GM10248 (cell line): ENCODE measurements at regions not wholly inside any gene's neighbourhood (a gene's known extent, or its start where the extent isn't known, plus 50 kb on each side); places are given as distances from the start of the nearest gene placed in this dataset.
A peak's percentile ranks its signal among the peaks of the same experiment; 100 is the strongest.

ENCODE experiments used
- CTCF ChIA-PET: fragments of 300-600 bp; sonication (Branson Sonifier 250); formaldehyde crosslinking; extraction: SDS; loops from one replicate; lab custom pipeline; 2021; ENCODE audit warnings: antibody characterized with exemption; lab: Yijun Ruan, JAX
- POLR2A ChIA-PET: fragments of 350-650 bp; sonication (Branson Sonifier 250); formaldehyde crosslinking; extraction: SDS; loops from one replicate; lab custom pipeline; 2020; ENCODE audit warnings: antibody characterized with exemption; lab: Yijun Ruan, JAX
- DNase-seq: peaks from one replicate; pipeline ENCODE4 v3.0.0; 2012; ENCODE audit errors: extremely low spot score
- CTCF ChIP-seq: IDR thresholded peaks from 2 replicates; pipeline ENCODE4 v1.5.1; 2012; ENCODE audit warnings: mild to moderate bottlenecking, low read depth; ENCODE audit errors: extremely low read depth, missing control alignments, control extremely low read depth

- ChIA-PET POLR2A (no interaction called here), CTCF (no interaction called here)
- DNase-seq = no peak
- TF ChIP-seq CTCF = no peak
These were observed 124.7 kb downstream of the PAPOLA start for GRCh38 chr14:96626916-96627315.

- no peak for TF ChIP-seq CTCF
- ChIA-PET CTCF (no interaction called here), POLR2A (no interaction called here)
- no peak for DNase-seq
These were observed 125.2 kb downstream of the PAPOLA start for GRCh38 chr14:96627386-96627785.

- no peak for TF ChIP-seq CTCF
- POLR2A ChIA-PET = no interaction called here
- CTCF ChIA-PET = no interaction called here
- DNase-seq = no peak
These were observed 125.9 kb downstream of the PAPOLA start for GRCh38 chr14:96627811-96628775.

GRCh38 chr14:96629082-96629481, 126.9 kb downstream of the PAPOLA start:
- ChIA-PET CTCF (no interaction called here), POLR2A (no interaction called here)
- no peak for DNase-seq
- TF ChIP-seq CTCF = no peak

- no peak for DNase-seq
- TF ChIP-seq CTCF = no peak
- CTCF ChIA-PET = interaction anchor here (1.3 to 1.5 kb wide), 2 partner anchors 11 to 27 kb away, joined by 3 read pairs; no protein-coding TSS in a partner anchor
- POLR2A ChIA-PET = no interaction called here
These were observed 127.5 kb downstream of the PAPOLA start for GRCh38 chr14:96629558-96630222.

GRCh38 chr14:96630281-96630680, 128.1 kb downstream of the PAPOLA start:
- DNase-seq = peak; percentile 2
- no peak for TF ChIP-seq CTCF
- CTCF ChIA-PET = interaction anchor here (1.3 to 1.5 kb wide), 2 partner anchors 12 to 27 kb away, joined by 3 read pairs; no protein-coding TSS in a partner anchor
- POLR2A ChIA-PET = no interaction called here
